Epithelial cell of esophagus (primary cell): ENCODE measurements at regions not wholly inside any gene's neighbourhood (a gene's known extent, or its start where the extent isn't known, plus 50 kb on each side); places are given as distances from the start of the nearest gene placed in this dataset.
"Not testable (repeated sequence)": the region's sequence is repeated elsewhere in the genome, so short reads cannot be mapped to it uniquely, and the experiment has no call there.

Experiments
- DNase-seq: peaks from one replicate; pipeline ENCODE4 v3.0.0; 2010; ENCODE audit warnings: low read depth
- H3K4me3 ChIP-seq: 2 replicates; pipeline ENCODE4 v1.5.1; 2011; ENCODE audit warnings: mild to moderate bottlenecking, low read length, control low read depth
- TF ChIP-seq, protein P1 (sequence below): IDR thresholded peaks from 2 replicates; pipeline ENCODE4 v1.5.1; 2011; ENCODE audit warnings: low read depth, mild to moderate bottlenecking, low read length, control low read depth, inconsistent platforms; ENCODE audit not compliant: insufficient read depth; ENCODE audit errors: missing control alignments

GRCh38 chr5:85462957-85463356 lies 1078.3 kb upstream of the EDIL3 start:
- no peak overlapping the region for H3K4me3 ChIP-seq
- DNase-seq: no peak
- TF ChIP-seq, protein P1, sequence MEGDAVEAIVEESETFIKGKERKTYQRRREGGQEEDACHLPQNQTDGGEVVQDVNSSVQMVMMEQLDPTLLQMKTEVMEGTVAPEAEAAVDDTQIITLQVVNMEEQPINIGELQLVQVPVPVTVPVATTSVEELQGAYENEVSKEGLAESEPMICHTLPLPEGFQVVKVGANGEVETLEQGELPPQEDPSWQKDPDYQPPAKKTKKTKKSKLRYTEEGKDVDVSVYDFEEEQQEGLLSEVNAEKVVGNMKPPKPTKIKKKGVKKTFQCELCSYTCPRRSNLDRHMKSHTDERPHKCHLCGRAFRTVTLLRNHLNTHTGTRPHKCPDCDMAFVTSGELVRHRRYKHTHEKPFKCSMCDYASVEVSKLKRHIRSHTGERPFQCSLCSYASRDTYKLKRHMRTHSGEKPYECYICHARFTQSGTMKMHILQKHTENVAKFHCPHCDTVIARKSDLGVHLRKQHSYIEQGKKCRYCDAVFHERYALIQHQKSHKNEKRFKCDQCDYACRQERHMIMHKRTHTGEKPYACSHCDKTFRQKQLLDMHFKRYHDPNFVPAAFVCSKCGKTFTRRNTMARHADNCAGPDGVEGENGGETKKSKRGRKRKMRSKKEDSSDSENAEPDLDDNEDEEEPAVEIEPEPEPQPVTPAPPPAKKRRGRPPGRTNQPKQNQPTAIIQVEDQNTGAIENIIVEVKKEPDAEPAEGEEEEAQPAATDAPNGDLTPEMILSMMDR: no peak

GRCh38 chr5:85466423-85466822 lies 1081.7 kb upstream of the EDIL3 start:
- TF ChIP-seq, protein P1: no peak
- no peak for DNase-seq
- no peak overlapping the region for H3K4me3 ChIP-seq

GRCh38 chr5:85472749-85473148 lies 1088.1 kb upstream of the EDIL3 start:
- TF ChIP-seq, protein P1: no peak
- DNase-seq: no peak
- no peak overlapping the region for H3K4me3 ChIP-seq

GRCh38 chr5:85475151-85475550 lies 1090.5 kb upstream of the EDIL3 start:
- H3K4me3 ChIP-seq, DNase-seq: not testable (repeated sequence)

DNA sequence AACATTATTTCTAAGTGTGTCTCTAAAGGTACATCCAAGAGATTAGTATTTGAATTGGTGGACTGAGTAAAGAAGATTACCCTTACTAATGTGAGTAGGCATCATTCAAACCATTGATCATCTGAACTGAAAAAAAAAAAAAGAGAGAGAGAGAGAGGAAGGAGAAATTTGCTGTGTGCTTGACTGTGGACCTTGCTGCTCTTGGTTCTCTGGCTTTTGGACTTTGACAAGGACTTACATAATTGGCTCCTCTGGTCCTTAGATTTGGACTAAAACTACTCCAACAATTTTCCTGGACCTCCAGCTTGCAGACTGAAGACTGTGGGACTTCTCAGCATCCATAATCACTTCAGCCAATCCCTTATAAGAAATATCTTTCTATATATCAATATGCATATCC lies 1091.9 kb upstream of the EDIL3 start:
- TF ChIP-seq, protein P1: no peak
- H3K4me3 ChIP-seq: no peak overlapping the region
- no peak for DNase-seq

DNA sequence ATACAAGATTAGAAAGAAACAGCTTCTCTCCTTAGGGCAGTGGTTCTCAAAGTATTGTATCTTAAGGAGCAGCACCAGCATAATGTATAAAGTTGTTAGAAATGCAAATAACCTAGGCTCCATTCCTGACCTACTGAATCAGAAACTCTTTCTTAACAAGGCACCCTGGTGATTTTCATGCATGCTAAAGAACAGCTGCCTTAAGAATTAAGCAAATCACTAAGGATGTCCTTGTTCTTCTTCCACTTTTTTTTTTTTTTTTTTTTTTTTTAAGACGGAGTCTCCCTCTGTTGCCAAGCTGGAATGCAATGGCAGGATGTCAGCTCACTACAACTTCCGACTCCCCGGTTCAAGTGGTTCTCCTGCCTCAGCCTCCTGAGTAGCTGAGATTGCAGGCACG lies 1095.2 kb upstream of the EDIL3 start:
- TF ChIP-seq, protein P1: no peak
- no peak overlapping the region for H3K4me3 ChIP-seq
- no peak for DNase-seq

- no peak for DNase-seq
- no peak overlapping the region for H3K4me3 ChIP-seq
- TF ChIP-seq, protein P1: no peak
These were observed 1100.4 kb upstream of the EDIL3 start for GRCh38 chr5:85484982-85485574.
